ENCODE measurements at regions not wholly inside any gene's neighbourhood (a gene's known extent, or its start where the extent isn't known, plus 50 kb on each side); places are given as distances from the start of the nearest gene placed in this dataset.

DNA sequence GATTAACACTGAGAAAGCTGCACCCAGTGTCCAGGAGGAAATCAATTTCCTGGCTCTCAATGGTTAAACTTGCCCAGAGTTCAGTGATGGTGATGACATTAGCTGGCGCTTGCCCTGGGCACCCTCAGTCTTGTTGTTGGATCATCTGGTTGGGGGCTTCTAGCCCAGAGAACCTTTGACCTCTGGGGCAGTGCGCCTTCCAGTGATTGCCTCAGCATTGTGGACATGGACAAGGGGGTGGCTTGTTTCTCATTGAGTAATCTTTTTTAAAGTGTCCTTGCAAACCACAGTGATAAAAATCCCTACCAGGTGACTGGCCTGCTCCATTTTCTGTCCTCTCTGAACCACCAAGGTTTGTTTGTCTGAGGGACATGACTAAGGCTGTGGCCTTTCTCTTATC lies 95.6 kb upstream of the USP9Y start:
- intact Hi-C loops (cut with micrococcal nuclease), result no loop called here
- no peak overlapping the region for H3K4me3 Mint-ChIP-seq
- DNase-seq (no peak), ATAC-seq (no peak)
- ChIA-PET POLR2A (no interaction called here), CTCF (no interaction called here)
- no peak overlapping the region for H3K27ac Mint-ChIP-seq
- no peaks in the 10 kb centered on the region for H3K27me3 Mint-ChIP-seq
- peaks cover 2% of the 10 kb centered on the region for H3K36me3 Mint-ChIP-seq (ENCODE audit: low read depth)
- peaks cover 7% of the 10 kb centered on the region for H3K4me1 Mint-ChIP-seq (ENCODE audit: low read depth)
- H3K9me3 Mint-ChIP-seq, result peaks cover 8% of the 10 kb centered on the region
- no peak for TF ChIP-seq CTCF (IDR thresholded peaks at IDR 0.05)

DNA sequence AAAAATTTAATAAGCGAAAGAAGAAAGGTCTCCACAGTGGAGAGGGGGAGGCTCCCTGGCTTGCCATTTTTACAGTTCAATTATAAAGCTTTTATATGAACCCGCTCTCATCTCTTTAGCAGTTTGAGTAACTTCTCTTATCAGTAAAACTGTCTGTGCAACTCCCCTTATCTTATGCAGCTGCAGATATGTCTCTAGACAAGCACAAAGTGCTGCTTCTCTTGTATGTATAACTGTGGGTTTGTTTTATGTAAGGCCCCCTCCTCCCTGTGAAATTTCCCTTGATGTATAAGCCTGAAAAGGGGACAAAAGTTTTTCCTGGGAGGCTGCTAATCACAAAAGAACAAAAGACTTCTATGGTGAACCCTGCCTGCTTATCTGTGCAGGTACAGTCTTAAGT lies 90.2 kb upstream of the USP9Y start:
- intact Hi-C loops (cut with micrococcal nuclease), result no loop called here

DNA sequence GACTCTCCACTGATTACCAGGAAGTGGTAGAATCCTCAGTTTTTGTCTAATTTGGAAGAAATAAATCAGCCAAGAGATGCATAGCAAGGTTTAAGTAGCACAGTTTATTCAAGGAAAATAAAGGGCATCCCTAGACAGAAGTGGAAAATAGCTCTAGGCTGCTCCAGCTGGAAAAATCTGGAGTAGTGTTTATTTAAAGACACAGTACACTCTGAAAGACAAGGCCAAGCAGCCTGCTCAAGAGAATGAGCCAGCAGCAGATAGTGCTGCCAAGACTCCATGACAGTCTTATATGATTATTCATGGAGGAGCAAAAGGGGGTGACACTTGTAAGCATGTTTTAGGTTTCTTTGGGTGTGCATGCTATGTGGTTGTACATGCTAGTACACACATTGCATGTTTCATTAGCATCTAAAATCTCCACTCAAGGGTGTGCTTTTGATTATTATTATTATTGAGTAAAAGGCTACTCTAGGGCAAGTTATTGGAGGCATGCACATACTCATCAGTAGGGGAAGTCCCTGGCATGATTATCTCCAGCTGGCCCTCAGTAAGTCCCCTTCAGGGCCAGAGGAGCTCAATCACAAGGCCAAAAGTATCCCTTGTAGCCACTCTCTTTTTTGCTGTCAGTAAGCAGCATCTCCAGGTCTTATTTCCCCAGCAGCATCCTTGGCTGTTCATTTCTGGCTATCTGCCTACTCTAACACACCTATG lies 85.1 kb upstream of the USP9Y start:
- Mint-ChIP-seq H3K27ac (no peak overlapping the region), H3K27me3 (no peaks in the 10 kb centered on the region), H3K4me3 (no peak overlapping the region), H3K9me3 (peaks cover 17% of the 10 kb centered on the region), H3K36me3 (ENCODE audit: low read depth) (peaks cover 9% of the 10 kb centered on the region), H3K4me1 (ENCODE audit: low read depth) (peaks cover 13% of the 10 kb centered on the region)
- ATAC-seq (no peak), DNase-seq (no peak)
- POLR2A ChIA-PET, result no interaction called here
- CTCF ChIA-PET, result no interaction called here
- intact Hi-C loops (cut with micrococcal nuclease), result no loop called here
- TF ChIP-seq CTCF (IDR thresholded peaks at IDR 0.05), result no peak

More for the DNA sequence above, 90.2 kb upstream of the USP9Y start:
- Mint-ChIP-seq H3K36me3 (ENCODE audit: low read depth) (peaks cover 9% of the 10 kb centered on the region), H3K27ac (no peak overlapping the region), H3K9me3 (peaks cover 17% of the 10 kb centered on the region), H3K27me3 (no peaks in the 10 kb centered on the region), H3K4me1 (ENCODE audit: low read depth) (peaks cover 2% of the 10 kb centered on the region), H3K4me3 (no peak overlapping the region)
- DNase-seq, result no peak
- CTCF ChIA-PET, result no interaction called here
- POLR2A ChIA-PET, result no interaction called here
- TF ChIP-seq CTCF (IDR thresholded peaks at IDR 0.05), result no peak
- ATAC-seq, result no peak

GRCh38 chrY:12621454-12622081 lies 79.5 kb upstream of the USP9Y start:
- Mint-ChIP-seq H3K27ac (no peak overlapping the region), H3K27me3 (no peaks in the 10 kb centered on the region), H3K9me3 (no peaks in the 10 kb centered on the region), H3K36me3 (ENCODE audit: low read depth) (no peaks in the 10 kb centered on the region), H3K4me3 (no peak overlapping the region), H3K4me1 (ENCODE audit: low read depth) (peaks cover 15% of the 10 kb centered on the region)
- ChIA-PET POLR2A (no interaction called here), CTCF (interaction anchor here (0.8 to 1.5 kb wide), 3 partner anchors 86 to 143 kb away, joined by 3 to 5 read pairs (median 4); no protein-coding TSS in a partner anchor)
- intact Hi-C loops (cut with micrococcal nuclease), result no loop called here
- ATAC-seq, result peak; percentile 78
- TF ChIP-seq CTCF (IDR thresholded peaks at IDR 0.05), result peak; percentile 31
- peak; percentile 22 for DNase-seq

DNA sequence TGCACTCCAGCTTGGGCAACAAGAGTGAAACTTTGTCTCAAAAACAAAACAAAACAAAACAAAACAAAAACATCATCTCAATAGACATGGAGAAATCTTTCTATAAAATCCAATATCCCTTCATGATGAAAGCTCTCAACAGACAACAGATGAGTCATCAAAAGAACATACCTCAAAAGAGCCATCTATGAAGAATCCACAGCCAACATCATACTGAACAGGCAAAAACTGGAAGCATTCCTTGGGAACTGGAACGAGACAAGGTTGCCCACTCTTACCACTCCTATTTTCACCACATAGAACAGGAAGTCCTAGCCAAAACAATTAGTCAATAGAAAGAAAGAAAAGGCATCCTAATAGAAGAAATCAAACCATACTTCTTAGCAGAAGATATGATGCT lies 77.8 kb upstream of the USP9Y start:
- POLR2A ChIA-PET, result no interaction called here
- no peak for TF ChIP-seq CTCF (IDR thresholded peaks at IDR 0.05)
- no peak overlapping the region for H3K4me3 Mint-ChIP-seq
- CTCF ChIA-PET, result no interaction called here
- no peaks in the 10 kb centered on the region for H3K27me3 Mint-ChIP-seq
- no peaks in the 10 kb centered on the region for H3K9me3 Mint-ChIP-seq
- no peak overlapping the region for H3K27ac Mint-ChIP-seq
- ATAC-seq (no peak), DNase-seq (no peak)
- peaks cover 20% of the 10 kb centered on the region for H3K4me1 Mint-ChIP-seq (ENCODE audit: low read depth)
- no peaks in the 10 kb centered on the region for H3K36me3 Mint-ChIP-seq (ENCODE audit: low read depth)
- intact Hi-C loops (cut with micrococcal nuclease), result no loop called here
